Transverse colon (tissue), 4 donors: ENCODE measurements at regions not wholly inside any gene's neighbourhood (a gene's known extent, or its start where the extent isn't known, plus 50 kb on each side); places are given as distances from the start of the nearest gene placed in this dataset.

Experiments
- DNase-seq: peaks from one replicate; pipeline ENCODE4 v3.0.0-alpha.2; 2019
- H3K27ac ChIP-seq, 4 donors: fragments of 200-600 bp; sonication (generic); 2 replicates each; pipeline ENCODE4 v1.5.1; 2016 to 2018; ENCODE audit warnings: inconsistent platforms in 4 of 4
- H3K27me3 ChIP-seq: fragments of 200-600 bp; sonication (generic); 2 replicates; pipeline ENCODE4 v1.5.1; 2017; ENCODE audit warnings: inconsistent platforms
- H3K36me3 ChIP-seq, 4 donors: fragments of 200-600 bp; sonication (generic); 2 replicates each; pipeline ENCODE4 v1.5.1; 2017 to 2019; ENCODE audit warnings: inconsistent platforms in 4 of 4
- H3K4me1 ChIP-seq, 4 donors: fragments of 200-600 bp; sonication (generic); 2 replicates each; pipeline ENCODE4 v1.5.1; 2017 to 2020; ENCODE audit warnings: inconsistent platforms in 4 of 4
- H3K4me3 ChIP-seq, 4 donors: fragments of 200-600 bp; sonication (generic); 1 replicate in 1 of 4; 2 replicates in 3 of 4; pipeline versions ENCODE4 v1.5.1 to v1.6.1; 2017 to 2019; ENCODE audit warnings: inconsistent platforms in 4 of 4
- H3K9me3 ChIP-seq, 2 donors: fragments of 200-600 bp; sonication (generic); 2 replicates each; pipeline ENCODE4 v1.5.1; 2017 to 2019; ENCODE audit warnings: inconsistent platforms in 2 of 2
- CTCF ChIP-seq, 5 experiments: fragments of 200-600 bp in 3 of 5; fragments of 450-650 bp in 2 of 5; sonication (generic) in 3 of 5; IDR thresholded peaks; 1 replicate in 2 of 5; 2 replicates in 3 of 5; pipeline ENCODE4 v1.5.1; 2016 to 2017; ENCODE audit warnings: antibody characterized with exemption in 5 of 5, inconsistent platforms in 3 of 5, mild to moderate bottlenecking in 2 of 5, moderate library complexity in 1 of 5
- EP300 ChIP-seq: sonication (generic); formaldehyde crosslinking; IDR thresholded peaks from one replicate; pipeline ENCODE4 v1.6.1; 2017; ENCODE audit warnings: antibody characterized with exemption, low read depth
- POLR2A ChIP-seq: fragments of 450-650 bp; IDR thresholded peaks from one replicate; pipeline ENCODE4 v1.6.1; 2016; ENCODE audit warnings: antibody characterized with exemption, mild to moderate bottlenecking, moderate library complexity
- POLR2AphosphoS5 ChIP-seq, 3 donors: sonication (generic); formaldehyde crosslinking; IDR thresholded peaks; one replicate each; pipeline ENCODE4 v1.6.1; 2016; ENCODE audit warnings: antibody characterized with exemption in 3 of 3
- WGBS, 2 donors: methylation state at CpG; one replicate each; pipeline ENCODE4 v1.1.5; 2018; ENCODE audit warnings: low coverage in 1 of 2; 5-methylcytosine and 5-hydroxymethylcytosine counted together
- in situ Hi-C, 4 donors: fragments of 200-750 bp; cut with MboI; loops; one replicate each; pipeline versions ENCODE4 v1.15.0 to v1.15.1; 2017; ENCODE audit warnings: low sequenced_read_pairs in 3 of 4, low pct_ligation_motif_present in 1 of 4, low pct_unique_long_range_greater_than_20kb in 1 of 4
- intact Hi-C: fragments of 100-400 bp; cut with DNase I; formaldehyde crosslinking; loops from one replicate; pipeline ENCODE4 v1.15.1; 2023; ENCODE audit warnings: low total_unique reads

DNA sequence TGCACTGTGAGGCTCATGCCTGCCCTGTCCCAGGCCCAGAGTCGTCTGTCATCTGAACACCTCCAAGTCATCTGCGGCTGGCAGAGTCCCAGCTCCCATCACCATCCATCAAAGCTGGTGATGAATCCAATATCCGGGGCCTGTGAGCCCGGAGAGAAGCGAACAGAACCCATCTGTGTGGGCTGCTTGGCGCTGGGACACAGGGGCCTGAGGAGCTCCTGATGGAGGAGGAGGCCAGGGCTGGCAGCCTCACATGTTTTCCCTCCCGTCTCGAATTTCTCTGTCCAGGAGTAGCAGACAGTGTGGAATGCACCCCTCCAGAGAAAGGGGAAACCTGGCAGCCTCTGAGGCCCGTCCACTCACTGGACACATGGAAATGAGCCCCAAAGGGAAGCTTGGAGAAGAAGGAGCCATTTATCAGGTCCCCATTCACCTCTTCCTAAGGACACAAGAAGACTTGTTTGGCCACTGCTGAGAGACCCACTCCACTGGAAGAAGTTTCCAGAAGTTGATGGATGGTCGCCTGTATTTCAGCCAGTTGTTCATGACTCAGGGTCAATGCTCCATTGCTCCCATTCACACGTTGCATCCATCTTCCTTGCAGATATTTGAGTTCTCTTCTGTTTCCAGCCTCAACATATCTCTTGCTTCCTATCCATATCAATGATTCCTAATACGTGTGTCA is 307.5 kb upstream of the SULF2 start:
- TF ChIP-seq POLR2A = no peak
- no peak for TF ChIP-seq EP300
- TF ChIP-seq CTCF (IDR thresholded peaks at IDR 0.05) = no peak
- TF ChIP-seq POLR2AphosphoS5 (IDR thresholded peaks at IDR 0.05) = no peak
- 75 to 93% methylated on average over 3 to 12 of the region's 12 CpGs for WGBS, 2 donors
- no peaks in the 10 kb centered on the region for H3K4me1 ChIP-seq
- DNase-seq = no peak
- H3K27me3 ChIP-seq = peaks cover 12% of the 10 kb centered on the region
- H3K4me3 ChIP-seq = no peak overlapping the region
- in situ Hi-C loops (no loop called here), intact Hi-C loops (loop anchor here (5.0 kb wide), 1 partner anchor 780 kb away; no protein-coding TSS in a partner anchor)
- H3K27ac ChIP-seq = no peak overlapping the region
- no peaks in the 10 kb centered on the region for H3K9me3 ChIP-seq
- H3K36me3 ChIP-seq = no peaks in the 10 kb centered on the region

GRCh38 chr20:48090784-48091183 is 305.5 kb upstream of the SULF2 start:
- no peak overlapping the region for H3K4me3 ChIP-seq
- no peak overlapping the region for H3K27ac ChIP-seq
- TF ChIP-seq POLR2A (no peak), EP300 (no peak), CTCF (IDR thresholded peaks at IDR 0.05) (no peak), POLR2AphosphoS5 (IDR thresholded peaks at IDR 0.05) (no peak)
- peaks cover 12% of the 10 kb centered on the region for H3K27me3 ChIP-seq
- in situ Hi-C loops (no loop called here), intact Hi-C loops (loop anchor here (5.0 kb wide), 1 partner anchor 778 kb away; no protein-coding TSS in a partner anchor)
- H3K36me3 ChIP-seq = no peaks in the 10 kb centered on the region
- H3K9me3 ChIP-seq = no peaks in the 10 kb centered on the region
- 78% methylated on average over 7 of the region's 7 CpGs; no CpG with 5 or more reads in 1 of the 2 donors for WGBS, 2 donors
- H3K4me1 ChIP-seq = no peaks in the 10 kb centered on the region
- no peak for DNase-seq

DNA sequence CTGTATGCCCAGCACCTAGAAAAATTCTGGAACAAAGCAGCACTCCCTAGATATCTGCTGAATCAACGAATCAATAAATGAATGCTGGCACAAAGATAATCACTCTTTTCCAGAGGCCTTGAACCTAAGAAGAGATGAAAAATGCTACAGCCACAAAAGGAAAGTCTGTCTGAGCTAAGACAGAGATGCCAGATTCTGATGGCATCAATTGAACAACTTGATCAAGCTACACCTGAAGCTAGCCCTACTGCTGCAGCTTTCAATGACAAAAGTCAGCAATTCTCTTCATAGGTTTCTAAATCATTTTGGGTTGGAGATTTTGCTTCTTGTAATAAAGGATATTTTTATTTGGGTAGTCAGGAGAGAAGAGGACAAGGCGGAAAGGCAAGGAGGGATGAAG is 305.0 kb upstream of the SULF2 start:
- in situ Hi-C loops = no loop called here
- WGBS, 2 donors = 61 to 94% methylated on average over 2 of the region's 2 CpGs
- peaks cover 12% of the 10 kb centered on the region for H3K27me3 ChIP-seq
- no peak for TF ChIP-seq POLR2AphosphoS5 (IDR thresholded peaks at IDR 0.05)
- TF ChIP-seq POLR2A = no peak
- no peak for TF ChIP-seq EP300
- TF ChIP-seq CTCF (IDR thresholded peaks at IDR 0.05) = no peak
- no peaks in the 10 kb centered on the region for H3K9me3 ChIP-seq
- intact Hi-C loops = loop anchor here (5.0 kb wide), 1 partner anchor 778 kb away; no protein-coding TSS in a partner anchor
- H3K4me1 ChIP-seq = no peaks in the 10 kb centered on the region
- H3K27ac ChIP-seq = no peak overlapping the region
- no peak for DNase-seq
- no peak overlapping the region for H3K4me3 ChIP-seq
- H3K36me3 ChIP-seq = no peaks in the 10 kb centered on the region

DNA sequence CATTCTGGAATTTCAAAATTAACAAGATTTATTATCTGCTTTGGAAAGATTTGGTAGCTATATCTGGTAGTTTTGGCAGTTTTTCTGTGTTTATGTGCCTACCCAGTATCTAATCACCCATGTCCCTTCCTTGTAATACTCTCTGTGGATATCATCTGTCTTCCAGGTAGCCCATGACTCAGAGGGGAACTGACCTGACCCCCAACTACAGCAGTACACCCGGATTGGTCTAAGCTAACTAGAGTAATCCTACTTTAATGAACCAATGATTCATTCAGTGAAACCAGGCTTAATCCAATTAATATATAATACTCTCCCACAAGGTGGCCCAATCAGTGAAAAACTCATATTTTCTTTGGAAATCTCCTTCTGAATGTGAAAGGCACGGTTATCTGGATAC is 295.3 kb upstream of the SULF2 start:
- TF ChIP-seq CTCF (IDR thresholded peaks at IDR 0.05) (no peak), POLR2A (no peak), EP300 (no peak), POLR2AphosphoS5 (IDR thresholded peaks at IDR 0.05) (no peak)
- Histone ChIP-seq H3K27me3 (peaks cover 2% of the 10 kb centered on the region), H3K36me3 (no peaks in the 10 kb centered on the region), H3K27ac (no peak overlapping the region), H3K4me1 (no peaks in the 10 kb centered on the region), H3K9me3 (no peaks in the 10 kb centered on the region), H3K4me3 (no peak overlapping the region)
- WGBS, 2 donors = 58 to 62% methylated on average over 2 of the region's 2 CpGs
- in situ Hi-C loops = no loop called here
- intact Hi-C loops = no loop called here
- DNase-seq = no peak
